ENCODE measurements at regions not wholly inside any gene's neighbourhood (a gene's known extent, or its start where the extent isn't known, plus 50 kb on each side); places are given as distances from the start of the nearest gene placed in this dataset.
A peak's percentile ranks its signal among the peaks of the same experiment; 100 is the strongest.
"Not testable (repeated sequence)": the region's sequence is repeated elsewhere in the genome, so short reads cannot be mapped to it uniquely, and the experiment has no call there.

DNA sequence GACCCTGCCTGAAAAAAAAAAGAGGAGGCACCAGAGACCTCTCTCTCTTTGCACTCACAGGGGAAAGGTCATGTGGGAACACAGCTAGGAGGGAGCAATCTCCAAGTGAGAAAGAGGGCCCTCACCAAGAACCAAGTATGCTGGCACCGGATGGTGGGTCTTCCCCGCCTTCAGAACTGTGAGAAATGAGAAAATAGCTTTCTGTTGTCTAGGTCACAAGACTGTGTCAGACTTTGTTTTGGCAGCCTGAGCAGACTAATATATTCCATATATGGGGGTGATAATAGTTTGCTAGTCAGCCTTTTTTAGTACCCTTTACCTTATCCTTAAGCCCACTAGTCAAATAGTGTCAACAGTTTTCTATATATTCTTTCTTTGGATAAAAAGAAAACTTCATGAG lies 193.0 kb downstream of the TRIML1 start:
- intact Hi-C loops (cut with DNase I), result no loop called here
- 39% methylated on average over 2 of the region's 2 CpGs for WGBS
- TF ChIP-seq EP300 (IDR thresholded peaks at IDR 0.05), result no peak

DNA sequence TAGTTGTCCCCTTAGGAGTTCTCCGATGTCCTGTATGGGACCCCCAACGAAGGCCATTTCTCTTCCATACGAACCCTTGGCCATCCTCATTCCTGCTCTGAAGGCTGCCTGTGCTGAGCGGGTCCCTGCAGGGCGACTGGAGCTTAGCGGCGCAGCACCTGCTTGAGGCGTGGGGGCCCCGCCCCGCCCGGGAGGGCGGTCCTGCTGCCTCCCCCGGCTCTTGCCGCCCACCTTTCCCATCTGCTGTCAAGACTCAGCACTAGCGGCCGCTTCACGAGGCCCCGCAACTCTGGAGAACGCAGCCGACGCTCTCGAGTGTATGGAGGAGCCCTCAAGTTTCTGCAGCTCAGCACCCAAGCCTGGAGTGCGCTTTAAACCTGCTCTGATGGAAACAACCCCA lies 197.7 kb downstream of the TRIML1 start:
- Histone ChIP-seq H3K27ac (replicated peaks in 1 of 4) (no peak overlapping the region), H3K36me3 (no peaks in the 10 kb centered on the region), H3K9me3 (no peaks in the 10 kb centered on the region), H3K27me3 (no peaks in the 10 kb centered on the region), H3K4me1 (peaks cover 0 to 8% (median 5%) of the 10 kb centered on the region in 4 donors), H3K4me3 (no peak overlapping the region)
- no peak for TF ChIP-seq POLR2A (IDR thresholded peaks at IDR 0.05; ENCODE audit: low read depth)
- intact Hi-C loops (cut with DNase I), result no loop called here
- no peak for DNase-seq (ENCODE audit: extremely low spot score)
- 96% methylated on average over 20 of the region's 23 CpGs for WGBS

More for the DNA sequence above, 193.0 kb downstream of the TRIML1 start:
- H3K27me3 ChIP-seq, result no peaks in the 10 kb centered on the region
- peaks cover 0 to 8% (median 5%) of the 10 kb centered on the region in 4 donors for H3K4me1 ChIP-seq
- H3K9me3 ChIP-seq, result no peaks in the 10 kb centered on the region
- no peaks in the 10 kb centered on the region for H3K36me3 ChIP-seq
- no peak overlapping the region for H3K4me3 ChIP-seq
- peak overlapping the region in 1 of 4 donors; percentile 44 for H3K27ac ChIP-seq (replicated peaks in 1 of 4)
- no peak for DNase-seq (ENCODE audit: extremely low spot score)

DNA sequence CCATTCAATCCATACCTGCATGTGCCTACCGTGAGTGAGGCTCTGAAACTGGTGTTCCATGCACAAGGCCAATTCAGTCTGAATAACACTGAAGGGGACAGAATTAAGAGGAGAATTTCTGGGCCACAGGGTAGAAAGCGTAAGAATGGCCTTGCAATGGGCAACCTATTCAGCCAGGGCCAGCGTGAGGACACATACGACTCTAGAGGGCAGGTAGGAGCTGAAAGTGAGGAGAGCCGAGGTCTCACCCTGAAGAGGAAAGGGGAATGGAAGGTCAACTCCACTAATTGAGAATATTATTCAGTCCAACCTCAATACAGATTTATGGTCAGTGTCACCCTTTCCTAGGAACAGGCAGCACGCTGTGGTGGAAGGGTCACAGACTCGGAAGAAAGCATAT lies 202.2 kb downstream of the TRIML1 start:
- Histone ChIP-seq H3K4me1 (no peaks in the 10 kb centered on the region), H3K9me3 (no peaks in the 10 kb centered on the region), H3K27me3 (no peaks in the 10 kb centered on the region), H3K36me3 (no peaks in the 10 kb centered on the region), H3K27ac (replicated peaks in 1 of 4) (no peak overlapping the region), H3K4me3 (no peak overlapping the region)
- intact Hi-C loops (cut with DNase I), result no loop called here
- no peak for DNase-seq (ENCODE audit: extremely low spot score)
- WGBS, result 96% methylated on average over 7 of the region's 7 CpGs
- TF ChIP-seq, protein P1, sequence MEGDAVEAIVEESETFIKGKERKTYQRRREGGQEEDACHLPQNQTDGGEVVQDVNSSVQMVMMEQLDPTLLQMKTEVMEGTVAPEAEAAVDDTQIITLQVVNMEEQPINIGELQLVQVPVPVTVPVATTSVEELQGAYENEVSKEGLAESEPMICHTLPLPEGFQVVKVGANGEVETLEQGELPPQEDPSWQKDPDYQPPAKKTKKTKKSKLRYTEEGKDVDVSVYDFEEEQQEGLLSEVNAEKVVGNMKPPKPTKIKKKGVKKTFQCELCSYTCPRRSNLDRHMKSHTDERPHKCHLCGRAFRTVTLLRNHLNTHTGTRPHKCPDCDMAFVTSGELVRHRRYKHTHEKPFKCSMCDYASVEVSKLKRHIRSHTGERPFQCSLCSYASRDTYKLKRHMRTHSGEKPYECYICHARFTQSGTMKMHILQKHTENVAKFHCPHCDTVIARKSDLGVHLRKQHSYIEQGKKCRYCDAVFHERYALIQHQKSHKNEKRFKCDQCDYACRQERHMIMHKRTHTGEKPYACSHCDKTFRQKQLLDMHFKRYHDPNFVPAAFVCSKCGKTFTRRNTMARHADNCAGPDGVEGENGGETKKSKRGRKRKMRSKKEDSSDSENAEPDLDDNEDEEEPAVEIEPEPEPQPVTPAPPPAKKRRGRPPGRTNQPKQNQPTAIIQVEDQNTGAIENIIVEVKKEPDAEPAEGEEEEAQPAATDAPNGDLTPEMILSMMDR (IDR thresholded peaks at IDR 0.05), result no peak
- no peak for TF ChIP-seq POLR2AphosphoS5 (IDR thresholded peaks at IDR 0.05)
- TF ChIP-seq POLR2A (IDR thresholded peaks at IDR 0.05; ENCODE audit: low read depth), result no peak

DNA sequence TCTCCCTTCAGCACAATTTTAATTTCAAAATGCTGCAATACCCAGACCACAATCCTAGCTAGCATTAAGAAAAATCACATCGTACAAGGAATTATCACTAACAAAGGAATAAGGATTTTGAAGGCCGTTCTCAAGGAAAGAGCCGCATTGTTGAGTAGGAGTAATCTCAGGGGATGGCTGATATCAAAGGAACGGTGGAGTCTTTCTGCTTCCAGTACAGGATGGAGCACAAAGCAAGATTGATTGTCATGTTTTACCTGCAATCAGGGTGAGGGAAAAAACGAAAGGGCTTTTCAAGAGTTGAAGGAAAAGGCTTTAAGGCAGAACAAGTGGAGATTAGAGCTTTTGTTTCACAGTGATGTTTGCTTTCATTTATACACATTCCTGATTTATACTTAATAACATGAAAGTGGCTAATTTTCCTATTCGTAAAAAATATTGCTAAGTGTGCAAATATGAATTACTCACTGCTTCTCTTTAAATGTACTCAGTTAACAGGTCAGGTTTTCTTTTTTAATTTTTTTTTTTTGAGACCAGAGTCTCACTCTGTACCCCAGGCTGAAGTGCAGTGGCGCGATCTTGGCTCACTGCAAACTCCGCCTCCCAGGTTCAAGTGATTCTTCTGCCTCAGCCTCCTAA lies 207.0 kb downstream of the TRIML1 start:
- no peak overlapping the region for H3K27ac ChIP-seq (replicated peaks in 1 of 4)
- no peak overlapping the region for H3K4me3 ChIP-seq
- no peaks in the 10 kb centered on the region for H3K4me1 ChIP-seq
- H3K9me3 ChIP-seq, result no peaks in the 10 kb centered on the region
- intact Hi-C loops (cut with DNase I), result no loop called here
- WGBS, result 77% methylated on average over 9 of the region's 9 CpGs
- no peak for DNase-seq (ENCODE audit: extremely low spot score)
- H3K27me3 ChIP-seq, result no peaks in the 10 kb centered on the region
- TF ChIP-seq, protein P1 (IDR thresholded peaks at IDR 0.05), result no peak
- TF ChIP-seq POLR2AphosphoS5 (IDR thresholded peaks at IDR 0.05) (no peak), EP300 (IDR thresholded peaks at IDR 0.05) (no peak), POLR2A (IDR thresholded peaks at IDR 0.05; ENCODE audit: low read depth) (no peak)
- no peaks in the 10 kb centered on the region for H3K36me3 ChIP-seq

DNA sequence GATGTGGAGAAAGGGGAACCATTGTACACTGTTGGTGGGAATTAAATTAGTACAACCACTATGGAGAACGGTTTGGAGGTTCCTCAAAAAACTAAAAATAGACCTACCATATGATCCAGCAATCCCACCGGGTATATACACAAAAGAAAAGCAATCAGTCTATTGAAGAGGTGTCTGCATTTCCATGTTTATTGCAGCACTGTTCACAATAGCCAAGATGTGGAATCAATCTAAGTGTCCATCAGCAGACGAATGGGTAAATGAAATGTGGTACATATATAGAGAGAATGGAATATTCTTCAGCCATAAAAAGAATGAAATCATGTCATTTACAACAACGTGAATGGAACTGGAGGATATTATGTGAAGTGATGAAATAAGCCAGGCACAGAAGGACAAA lies 208.1 kb downstream of the TRIML1 start:
- Histone ChIP-seq H3K4me1 (no peaks in the 10 kb centered on the region), H3K27ac (replicated peaks in 1 of 4) (no peak overlapping the region), H3K4me3 (no peak overlapping the region), H3K36me3 (no peaks in the 10 kb centered on the region), H3K27me3 (no peaks in the 10 kb centered on the region), H3K9me3 (no peaks in the 10 kb centered on the region)
- DNase-seq (ENCODE audit: extremely low spot score), result no peak
- WGBS, result 64% methylated on average over 4 of the region's 4 CpGs
- no peak for TF ChIP-seq POLR2AphosphoS5 (IDR thresholded peaks at IDR 0.05)
- TF ChIP-seq, protein P1 (IDR thresholded peaks at IDR 0.05), result no peak
- TF ChIP-seq EP300 (IDR thresholded peaks at IDR 0.05), result no peak
- no peak for TF ChIP-seq POLR2A (IDR thresholded peaks at IDR 0.05; ENCODE audit: low read depth)
- intact Hi-C loops (cut with DNase I), result no loop called here

DNA sequence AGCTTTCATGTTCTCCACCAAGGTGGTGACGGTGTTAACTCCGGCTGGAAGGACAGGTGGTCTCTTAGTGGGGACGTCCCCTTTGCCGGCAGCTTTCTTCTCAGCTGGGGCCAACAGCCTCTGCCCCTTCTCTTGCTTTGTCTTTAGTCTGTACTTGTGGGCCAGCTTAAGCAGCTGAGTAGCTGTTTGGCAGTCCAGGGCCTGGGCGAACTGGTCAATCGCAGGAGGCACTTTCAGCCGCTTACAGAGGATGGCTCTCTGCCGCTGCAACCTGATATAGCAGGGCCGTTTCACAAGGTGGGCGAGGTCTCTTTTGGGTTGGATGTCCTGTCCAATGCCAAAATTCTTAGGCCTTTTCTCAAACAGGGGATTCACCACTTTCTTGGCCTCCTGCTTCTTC lies 210.3 kb downstream of the TRIML1 start:
- intact Hi-C loops (cut with DNase I); DNase-seq (ENCODE audit: extremely low spot score); H3K36me3 ChIP-seq; H3K27me3 ChIP-seq; H3K4me3 ChIP-seq; H3K27ac ChIP-seq (replicated peaks in 1 of 4); H3K9me3 ChIP-seq; H3K4me1 ChIP-seq: not testable (repeated sequence)
- WGBS, result 90% methylated on average over 10 of the region's 10 CpGs
